Testis (tissue), 2 donors: ENCODE measurements at regions not wholly inside any gene's neighbourhood (a gene's known extent, or its start where the extent isn't known, plus 50 kb on each side); places are given as distances from the start of the nearest gene placed in this dataset.

Experiments
- CTCF ChIP-seq, 3 experiments: fragments of 450-650 bp in 2 of 3; fragments of 200-600 bp in 1 of 3; sonication (generic) in 1 of 3; IDR thresholded peaks; one replicate each; pipeline ENCODE4 v1.5.1; 2016 to 2019; ENCODE audit warnings: antibody characterized with exemption in 3 of 3, mild to moderate bottlenecking in 2 of 3, moderate library complexity in 1 of 3
- POLR2A ChIP-seq: fragments of 450-650 bp; IDR thresholded peaks from one replicate; pipeline ENCODE4 v1.6.1; 2017; ENCODE audit warnings: antibody characterized with exemption, mild to moderate bottlenecking, moderate library complexity

- TF ChIP-seq CTCF (IDR thresholded peaks at IDR 0.05) (no peak), POLR2A (no peak)
Measured at GRCh38 chr7:120053390-120053961, 219.5 kb upstream of the KCND2 start.
